GM18517 (cell line): ENCODE measurements at regions not wholly inside any gene's neighbourhood (a gene's known extent, or its start where the extent isn't known, plus 50 kb on each side); places are given as distances from the start of the nearest gene placed in this dataset.
"Not testable (repeated sequence)": the region's sequence is repeated elsewhere in the genome, so short reads cannot be mapped to it uniquely, and the experiment has no call there.

Source experiments
- ATAC-seq: cut with Tn5 transposase; IDR thresholded peaks from one replicate; pipeline ENCODE4 v1.9.1; 2021; ENCODE audit warnings: mild to moderate bottlenecking, moderate library complexity; ENCODE audit not compliant: unreplicated experiment

DNA sequence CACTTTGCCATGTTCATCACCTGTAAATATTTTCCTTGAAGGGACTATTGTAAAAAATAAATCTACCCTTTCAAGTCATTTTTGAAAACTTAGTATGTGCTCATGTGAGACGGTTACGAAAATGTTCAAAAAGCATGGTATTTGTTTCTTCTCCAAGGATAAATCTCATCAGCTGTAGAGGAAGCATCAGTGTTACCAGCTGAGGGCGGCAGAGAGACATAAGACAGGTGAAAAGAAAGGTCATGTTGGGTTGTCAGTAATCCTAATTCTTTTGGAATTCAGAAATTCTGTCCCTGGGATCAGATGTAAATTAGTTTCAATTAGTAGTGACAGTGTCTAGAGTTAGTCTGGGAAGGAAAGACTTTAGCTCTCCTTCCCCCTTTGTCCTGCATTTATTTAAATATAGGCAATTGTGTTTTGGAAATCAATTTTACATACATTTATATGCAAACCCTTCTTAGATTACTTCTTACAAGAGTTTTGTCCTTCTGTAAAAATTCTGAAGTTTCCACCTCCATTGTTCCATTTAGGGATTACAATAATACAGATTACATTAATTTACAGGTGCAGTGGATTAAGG lies 791.9 kb upstream of the CDH6 start:
- no peak for ATAC-seq

DNA sequence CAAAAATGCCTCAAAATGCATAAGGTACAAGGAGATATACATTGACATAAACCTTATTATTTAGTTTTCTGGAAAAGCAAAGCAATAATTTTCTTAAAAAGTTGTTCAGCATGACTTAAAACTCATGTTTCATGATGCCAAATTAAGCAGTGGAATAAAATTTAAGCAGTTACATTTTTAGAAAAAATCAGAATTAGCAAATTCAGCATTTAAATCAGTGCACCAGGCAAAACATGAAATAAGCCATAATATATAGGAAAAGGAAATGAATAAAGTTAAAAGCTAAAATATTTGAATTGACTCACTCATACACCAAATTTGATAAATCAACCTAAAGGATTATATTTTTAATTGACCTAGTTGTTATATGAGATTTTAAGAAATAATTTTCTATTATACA lies 795.1 kb upstream of the CDH6 start:
- no peak for ATAC-seq

- no peak for ATAC-seq
These were observed 800.6 kb upstream of the CDH6 start for GRCh38 chr5:30392897-30393296.

- ATAC-seq: no peak
These were observed 803.4 kb upstream of the CDH6 start for GRCh38 chr5:30390095-30390494.

DNA sequence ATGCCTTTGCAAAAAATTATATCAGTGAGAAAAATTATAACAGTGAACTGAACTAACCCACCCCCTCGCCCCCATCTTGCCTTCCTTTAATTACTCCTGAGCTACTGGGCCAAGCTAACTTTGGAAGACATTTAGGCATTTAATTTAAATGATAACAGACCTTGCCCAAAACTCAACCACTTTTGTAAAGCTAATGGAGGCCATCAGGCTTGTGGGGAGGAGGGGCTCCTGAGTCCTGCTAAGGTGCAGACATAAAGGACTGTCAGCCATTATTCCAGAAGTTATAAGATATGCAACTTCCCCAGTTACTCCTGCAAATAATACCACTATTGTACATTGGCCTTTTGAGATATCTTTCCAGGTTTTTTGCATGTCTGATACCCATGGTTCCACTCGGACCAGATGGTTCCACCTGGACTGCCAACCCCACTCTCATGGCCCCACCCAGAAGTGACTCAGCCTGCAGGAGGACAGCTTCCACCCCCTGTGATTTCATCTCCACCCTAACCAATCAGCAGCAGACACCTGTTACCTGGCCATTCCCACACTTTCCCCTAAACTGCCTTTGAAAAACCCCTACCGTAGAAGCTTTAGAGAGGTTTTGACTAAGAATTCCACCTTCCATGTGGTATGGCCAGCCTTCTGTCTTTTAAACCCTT lies 805.4 kb upstream of the CDH6 start:
- no peak for ATAC-seq

GRCh38 chr5:30385754-30386153 lies 807.7 kb upstream of the CDH6 start:
- no peak for ATAC-seq

- ATAC-seq: no peak
These were observed 809.3 kb upstream of the CDH6 start for GRCh38 chr5:30384171-30384570.

- ATAC-seq: no peak
These were observed 813.3 kb upstream of the CDH6 start for GRCh38 chr5:30380228-30380627.

GRCh38 chr5:30376848-30377247 lies 816.6 kb upstream of the CDH6 start:
- ATAC-seq: no peak

DNA sequence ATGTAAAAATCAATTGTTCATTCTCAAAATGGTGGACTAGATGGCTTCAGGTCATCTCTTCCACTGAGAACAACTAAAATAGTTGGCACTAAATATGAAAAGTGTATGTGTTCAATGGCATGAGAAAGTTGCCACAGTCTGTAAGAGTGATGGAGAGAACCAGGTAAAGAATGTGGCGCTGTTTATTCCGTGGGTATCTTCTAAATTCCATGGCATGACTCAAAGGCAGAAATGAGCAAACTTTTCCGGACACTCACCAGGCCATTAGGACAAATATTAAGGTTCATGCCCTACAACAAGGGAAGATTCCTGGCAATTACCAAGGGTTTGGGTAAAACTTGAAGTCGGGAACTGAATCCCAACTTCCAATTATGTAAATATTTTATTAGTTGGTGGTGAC lies 825.4 kb upstream of the CDH6 start:
- ATAC-seq: no peak

- ATAC-seq: not testable (repeated sequence)
These were observed 828.5 kb upstream of the CDH6 start for GRCh38 chr5:30365031-30365430.

DNA sequence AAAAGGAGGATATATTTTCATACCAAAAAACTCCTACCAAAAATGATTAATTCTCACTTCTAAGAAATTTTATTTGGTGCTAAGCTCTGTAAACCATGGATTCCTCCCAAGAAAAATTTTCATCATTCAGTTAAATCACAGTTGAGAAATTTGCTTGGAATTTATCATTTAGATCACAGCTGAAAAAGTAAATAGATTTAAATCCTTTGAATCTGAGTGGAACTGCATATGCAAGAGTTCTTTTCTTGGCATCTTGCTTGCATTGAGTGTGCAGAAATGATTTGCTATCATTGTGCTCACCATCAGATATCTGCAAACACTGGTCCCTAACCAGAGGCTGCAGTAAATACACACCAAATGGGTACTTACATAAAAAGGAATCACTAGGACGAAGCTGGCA lies 836.1 kb upstream of the CDH6 start:
- no peak for ATAC-seq

DNA sequence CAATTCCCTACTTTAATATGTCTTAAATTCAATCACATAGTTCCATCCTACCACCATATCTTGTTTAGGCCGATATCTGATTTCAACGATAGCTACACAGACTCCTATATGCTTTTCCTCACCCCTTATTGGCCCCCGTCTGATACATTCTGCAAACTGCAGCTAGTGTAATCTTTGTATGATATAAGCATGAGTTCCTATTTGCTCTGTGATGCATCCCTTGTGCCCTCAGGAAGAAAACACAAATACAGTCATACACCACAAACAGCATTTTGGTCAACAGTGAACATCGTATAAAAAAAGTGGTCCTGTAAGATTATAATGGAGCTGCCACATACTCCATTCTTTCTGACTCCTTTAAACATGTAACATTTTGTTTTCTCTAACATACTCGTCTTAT lies 837.8 kb upstream of the CDH6 start:
- no peak for ATAC-seq

GRCh38 chr5:30347858-30348257 lies 845.6 kb upstream of the CDH6 start:
- no peak for ATAC-seq

DNA sequence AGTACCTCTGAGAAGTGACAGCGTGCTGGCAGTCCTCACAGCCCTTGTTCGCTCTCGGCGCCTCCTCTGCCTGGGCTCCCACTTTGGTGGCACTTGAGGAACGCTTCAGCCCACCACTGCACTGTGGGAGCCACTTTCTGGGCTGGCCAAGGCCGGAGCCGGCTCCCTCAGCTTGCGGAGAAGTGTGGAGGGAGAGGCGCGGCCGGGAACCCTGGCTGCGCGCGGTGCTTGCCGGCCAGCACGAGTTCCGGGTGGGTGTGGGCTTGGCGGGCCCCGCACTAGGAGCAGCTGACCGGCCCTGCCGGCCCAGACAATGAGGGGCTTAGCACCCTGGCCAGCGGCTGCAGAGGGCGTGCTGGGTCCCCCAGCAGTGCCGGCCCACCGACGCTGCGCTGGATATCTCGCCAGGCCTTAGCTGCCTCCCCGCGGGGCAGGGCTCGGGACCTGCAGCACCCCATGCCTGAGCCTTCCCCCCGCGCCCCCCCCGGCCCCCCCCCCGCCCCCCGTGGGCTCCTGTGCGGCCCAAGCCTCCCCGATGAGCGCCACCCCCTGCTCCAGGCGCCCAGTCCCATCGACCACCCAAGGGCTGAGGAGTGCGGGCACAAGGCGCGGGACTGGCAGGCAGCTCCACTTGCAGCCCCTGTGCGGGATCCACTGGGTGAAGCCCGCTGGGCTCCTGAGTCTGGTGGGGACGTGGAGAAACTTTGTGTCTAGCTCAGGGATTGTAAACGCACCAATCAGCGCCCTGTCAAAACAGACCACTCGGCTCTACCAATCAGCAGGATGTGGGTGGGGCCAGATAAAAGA lies 847.7 kb upstream of the CDH6 start:
- ATAC-seq: not testable (repeated sequence)

DNA sequence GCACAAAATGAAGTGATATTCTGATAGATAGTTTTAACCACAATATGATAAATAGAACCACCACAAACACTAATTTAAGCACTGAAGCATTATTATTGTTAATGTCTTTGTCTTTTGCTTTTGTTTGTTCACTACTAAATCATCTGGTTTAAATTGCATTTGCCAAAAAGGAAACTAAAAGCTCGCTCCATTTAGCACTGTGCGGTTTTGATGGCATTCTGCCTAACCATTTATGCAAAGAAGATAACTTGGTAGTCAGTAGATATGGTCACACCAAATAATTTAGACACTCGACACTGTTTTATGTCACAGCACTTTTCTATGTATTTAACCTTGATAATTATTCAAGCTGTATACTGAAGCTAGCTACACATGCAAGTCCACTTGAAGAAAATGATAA lies 849.8 kb upstream of the CDH6 start:
- no peak for ATAC-seq

GRCh38 chr5:30341466-30341865 lies 852.0 kb upstream of the CDH6 start:
- no peak for ATAC-seq

DNA sequence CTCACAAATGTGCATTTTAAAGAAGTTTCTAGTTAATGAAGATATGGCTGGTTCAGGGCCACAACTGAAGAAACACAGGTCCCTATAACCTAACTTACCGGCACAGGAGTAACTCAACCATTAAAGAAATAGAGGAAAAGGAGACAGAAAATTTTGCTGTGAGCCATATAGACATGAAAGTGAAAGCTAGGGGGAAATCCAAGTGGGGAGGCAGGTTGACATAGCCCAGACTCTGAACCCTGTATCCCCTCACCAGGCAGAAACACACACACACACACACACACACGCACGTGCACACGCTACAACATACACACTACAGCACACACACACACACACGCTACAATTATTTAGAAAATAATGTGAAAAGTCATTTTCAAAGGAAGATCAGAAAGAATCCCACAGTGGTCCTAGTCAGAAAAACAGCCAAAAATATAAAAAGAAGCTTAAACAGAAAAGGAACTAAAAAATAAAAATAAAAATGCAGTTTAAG lies 856.4 kb upstream of the CDH6 start:
- ATAC-seq: no peak

GRCh38 chr5:30331534-30331933 lies 862.0 kb upstream of the CDH6 start:
- no peak for ATAC-seq

DNA sequence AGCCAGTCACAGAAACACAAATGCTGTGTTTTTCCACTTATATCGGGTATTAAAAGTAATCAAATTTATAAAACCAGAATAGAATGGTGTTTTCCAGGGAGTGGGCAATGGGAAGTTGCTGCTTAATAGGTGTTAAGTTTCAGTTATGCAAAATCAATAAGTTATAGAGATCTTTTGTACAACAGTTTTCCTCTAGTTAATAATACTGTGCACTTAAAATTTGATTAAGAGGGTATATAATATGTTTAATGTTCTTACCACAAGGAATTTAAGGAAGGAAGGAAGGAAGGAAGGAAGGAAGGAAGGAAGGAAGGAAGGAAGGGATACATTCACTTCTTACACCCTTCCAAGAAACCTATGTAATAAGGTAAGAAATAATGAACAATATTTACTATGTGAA lies 867.7 kb upstream of the CDH6 start:
- ATAC-seq: no peak

GRCh38 chr5:30324083-30324482 lies 869.4 kb upstream of the CDH6 start:
- ATAC-seq: no peak

- no peak for ATAC-seq
These were observed 905.6 kb upstream of the CDH6 start for GRCh38 chr5:30287890-30288289.
